Panc1 (cell line): ENCODE measurements at regions not wholly inside any gene's neighbourhood (a gene's known extent, or its start where the extent isn't known, plus 50 kb on each side); places are given as distances from the start of the nearest gene placed in this dataset.

ENCODE experiments used
- ATAC-seq: fragments of 200-7000 bp; cut with Tn5 transposase; 2 replicates; pipeline ENCODE4 v1.9.1; 2020; ENCODE audit warnings: mild to moderate bottlenecking, moderate library complexity
- BruUV-seq: library from RNA; stranded (reverse); fragments of 400-500 nt; replicated peaks from 2 replicates; lab custom pipeline; 2021; lab: Mats Ljungman, UMichigan
- CTCF ChIA-PET: fragments of 300-600 bp; sonication (Branson Sonifier 250); formaldehyde crosslinking; loops from one replicate; lab custom pipeline; 2022; ENCODE audit warnings: antibody characterized with exemption; lab: Charles Lee
- POLR2A ChIA-PET: fragments of 300-600 bp; sonication (Branson Sonifier 250); formaldehyde crosslinking; loops from one replicate; lab custom pipeline; 2022; ENCODE audit warnings: antibody characterized with exemption; lab: Charles Lee
- DNase-seq: peaks from one replicate; pipeline ENCODE4 v3.0.0-alpha.2; 2010; ENCODE audit warnings: low read depth, low spot score
- H3K27ac ChIP-seq: 2 replicates; pipeline ENCODE4 v1.5.1; 2011; ENCODE audit warnings: mild to moderate bottlenecking, low read length, inconsistent platforms
- H3K27me3 ChIP-seq: fragments of 200-500 bp; sonication (Bioruptor generic); 2 replicates; pipeline ENCODE4 v1.6.0; 2014; ENCODE audit warnings: low read length, inconsistent platforms; ENCODE audit not compliant: control insufficient read depth, insufficient read depth
- H3K36me3 ChIP-seq: fragments of 200-500 bp; sonication (Bioruptor generic); 2 replicates; pipeline ENCODE4 v1.5.1; 2014; ENCODE audit warnings: inconsistent platforms, mild to moderate bottlenecking, low read length, moderate library complexity; ENCODE audit not compliant: control insufficient read depth, insufficient read depth
- H3K4me1 ChIP-seq: 2 replicates; pipeline ENCODE4 v1.5.1; 2011; ENCODE audit warnings: inconsistent platforms, mild to moderate bottlenecking, low read length, moderate library complexity; ENCODE audit not compliant: control insufficient read depth, insufficient read depth
- H3K4me3 ChIP-seq, 2 experiments: 2 replicates each; pipeline ENCODE4 v1.5.1; 2011 to 2012; ENCODE audit warnings: low read depth in 2 of 2, low read length in 2 of 2, mild to moderate bottlenecking in 2 of 2, inconsistent platforms in 1 of 2, moderate library complexity in 1 of 2
- H3K9me3 ChIP-seq: fragments of 200-500 bp; sonication (Bioruptor generic); 2 replicates; pipeline ENCODE4 v1.5.1; 2014; ENCODE audit warnings: low read depth, mild to moderate bottlenecking, inconsistent platforms, low read length, moderate library complexity; ENCODE audit not compliant: control insufficient read depth, insufficient read depth
- CTCF ChIP-seq: fragments of 450-650 bp; IDR thresholded peaks from 2 replicates; pipeline ENCODE4 v1.5.1; 2017; ENCODE audit warnings: mild to moderate bottlenecking
- POLR2AphosphoS5 ChIP-seq: IDR thresholded peaks from 2 replicates; pipeline ENCODE4 v1.6.1; 2012; ENCODE audit warnings: mild to moderate bottlenecking, low read depth, low read length, moderate library complexity
- REST ChIP-seq, 2 experiments: IDR thresholded peaks; 2 replicates each; pipeline ENCODE4 v1.6.1; 2011 to 2012; ENCODE audit warnings: low read depth in 2 of 2, control low read depth in 1 of 2, low read length in 1 of 2, mild to moderate bottlenecking in 1 of 2, moderate library complexity in 1 of 2; ENCODE audit not compliant: insufficient read depth in 1 of 2
- SIN3A ChIP-seq: IDR thresholded peaks from 2 replicates; pipeline ENCODE4 v1.6.1; 2012; ENCODE audit warnings: low read depth, mild to moderate bottlenecking, low read length, moderate library complexity, borderline replicate concordance; ENCODE audit not compliant: insufficient read depth
- TCF7L2 ChIP-seq: IDR thresholded peaks from 2 replicates; pipeline ENCODE4 v1.6.1; 2011; ENCODE audit warnings: mild to moderate bottlenecking, low read depth, low read length, inconsistent platforms
- in situ Hi-C: cut with HindIII; loops from 2 replicates; pipeline ENCODE4 v1.10.0; 2016; ENCODE audit warnings: low sequenced_read_pairs, low pct_unique_long_range_greater_than_20kb
- intact Hi-C: fragments of 100-400 bp; cut with micrococcal nuclease; formaldehyde crosslinking; loops from one replicate; pipeline ENCODE4 v1.10.0; 2022; ENCODE audit not compliant: unreplicated experiment

- TF ChIP-seq REST (IDR thresholded peaks at IDR 0.05; ENCODE audit: insufficient read depth in 1 of 2, low read depth in 2 of 2, low read length in 1 of 2): no peak
- TF ChIP-seq TCF7L2: no peak
- no peak for TF ChIP-seq SIN3A
- TF ChIP-seq CTCF: no peak
- no peak for TF ChIP-seq POLR2AphosphoS5
- H3K27me3 ChIP-seq: no peaks in the 10 kb centered on the region
- no peak overlapping the region for H3K27ac ChIP-seq
- H3K4me3 ChIP-seq: no peak overlapping the region
- no peaks in the 10 kb centered on the region for H3K4me1 ChIP-seq
- no TSS peak for BruUV-seq
- ATAC-seq (no peak), DNase-seq (no peak)
- no peaks in the 10 kb centered on the region for H3K36me3 ChIP-seq
- in situ Hi-C loops (no loop called here), intact Hi-C loops (no loop called here)
- H3K9me3 ChIP-seq: no peaks in the 10 kb centered on the region
- POLR2A ChIA-PET: no interaction called here
- CTCF ChIA-PET: no interaction called here
Observed at GRCh38 chr4:134812611-134813010, 611.0 kb upstream of the PABPC4L start.

- Histone ChIP-seq H3K4me1 (no peaks in the 10 kb centered on the region), H3K27me3 (no peaks in the 10 kb centered on the region), H3K4me3 (no peak overlapping the region), H3K9me3 (no peaks in the 10 kb centered on the region), H3K36me3 (no peaks in the 10 kb centered on the region), H3K27ac (no peak overlapping the region)
- no peak for ATAC-seq
- TF ChIP-seq POLR2AphosphoS5: no peak
- no peak for TF ChIP-seq SIN3A
- no peak for TF ChIP-seq REST (IDR thresholded peaks at IDR 0.05; ENCODE audit: insufficient read depth in 1 of 2, low read depth in 2 of 2, low read length in 1 of 2)
- no peak for TF ChIP-seq TCF7L2
- intact Hi-C loops (no loop called here), in situ Hi-C loops (no loop called here)
- POLR2A ChIA-PET: no interaction called here
- no peak for DNase-seq
- BruUV-seq: no TSS peak
- CTCF ChIA-PET: no interaction called here
Observed at GRCh38 chr4:134807231-134807745, 605.7 kb upstream of the PABPC4L start.
